ENCODE measurements at regions not wholly inside any gene's neighbourhood (a gene's known extent, or its start where the extent isn't known, plus 50 kb on each side); places are given as distances from the start of the nearest gene placed in this dataset.

DNA sequence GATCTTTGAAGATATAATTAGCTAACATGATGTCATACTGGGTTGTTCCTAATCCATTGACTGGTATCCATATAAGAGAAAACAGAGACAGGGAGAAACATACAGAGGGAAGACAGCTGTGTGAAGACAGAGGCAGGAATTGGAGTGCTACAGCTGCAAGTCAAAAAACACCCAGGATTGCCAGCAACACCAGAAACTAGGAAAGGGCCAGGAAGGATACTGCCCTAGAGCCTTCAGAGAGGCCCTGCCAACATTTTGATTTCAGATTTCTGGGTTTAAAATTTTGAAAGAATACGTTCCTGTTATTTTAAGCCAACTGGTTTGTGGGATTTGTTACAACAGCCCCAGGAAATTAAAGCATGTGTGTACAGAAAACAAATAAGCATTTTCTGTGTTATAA is 473.7 kb upstream of the FLRT2 start:
- TF ChIP-seq EZH2phosphoT487 (IDR thresholded peaks at IDR 0.05; ENCODE audit: borderline replicate concordance, low read depth, low read length): no peak
- TF ChIP-seq, protein P1, sequence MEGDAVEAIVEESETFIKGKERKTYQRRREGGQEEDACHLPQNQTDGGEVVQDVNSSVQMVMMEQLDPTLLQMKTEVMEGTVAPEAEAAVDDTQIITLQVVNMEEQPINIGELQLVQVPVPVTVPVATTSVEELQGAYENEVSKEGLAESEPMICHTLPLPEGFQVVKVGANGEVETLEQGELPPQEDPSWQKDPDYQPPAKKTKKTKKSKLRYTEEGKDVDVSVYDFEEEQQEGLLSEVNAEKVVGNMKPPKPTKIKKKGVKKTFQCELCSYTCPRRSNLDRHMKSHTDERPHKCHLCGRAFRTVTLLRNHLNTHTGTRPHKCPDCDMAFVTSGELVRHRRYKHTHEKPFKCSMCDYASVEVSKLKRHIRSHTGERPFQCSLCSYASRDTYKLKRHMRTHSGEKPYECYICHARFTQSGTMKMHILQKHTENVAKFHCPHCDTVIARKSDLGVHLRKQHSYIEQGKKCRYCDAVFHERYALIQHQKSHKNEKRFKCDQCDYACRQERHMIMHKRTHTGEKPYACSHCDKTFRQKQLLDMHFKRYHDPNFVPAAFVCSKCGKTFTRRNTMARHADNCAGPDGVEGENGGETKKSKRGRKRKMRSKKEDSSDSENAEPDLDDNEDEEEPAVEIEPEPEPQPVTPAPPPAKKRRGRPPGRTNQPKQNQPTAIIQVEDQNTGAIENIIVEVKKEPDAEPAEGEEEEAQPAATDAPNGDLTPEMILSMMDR (conservative IDR thresholded peaks at IDR 0.05; ENCODE audit: low read length): no peak

Measured in OCI-LY7 (cell line).